GM12891 (cell line): ENCODE measurements at regions not wholly inside any gene's neighbourhood (a gene's known extent, or its start where the extent isn't known, plus 50 kb on each side); places are given as distances from the start of the nearest gene placed in this dataset.

Experiments
- PAX5 ChIP-seq: IDR thresholded peaks from 2 replicates; pipeline ENCODE4 v1.6.1; 2011; ENCODE audit warnings: low read length, moderate library complexity, mild to moderate bottlenecking; ENCODE audit not compliant: insufficient read depth, severe bottlenecking
- POLR2A ChIP-seq: IDR thresholded peaks from 2 replicates; pipeline ENCODE4 v1.6.1; 2011; ENCODE audit warnings: low read depth, low read length, control low read depth
- POLR2AphosphoS5 ChIP-seq: IDR thresholded peaks from 2 replicates; pipeline ENCODE4 v1.6.1; 2011; ENCODE audit warnings: low read depth, low read length, control low read depth
- POU2F2 ChIP-seq: IDR thresholded peaks from 2 replicates; pipeline ENCODE4 v1.6.1; 2011; ENCODE audit warnings: low read depth, mild to moderate bottlenecking, control low read depth, low read length, moderate library complexity
- SPI1 ChIP-seq: IDR thresholded peaks from 2 replicates; pipeline ENCODE4 v1.6.1; 2011; ENCODE audit warnings: low read depth, low read length, control low read depth
- TAF1 ChIP-seq: IDR thresholded peaks from 2 replicates; pipeline ENCODE4 v1.6.1; 2011; ENCODE audit warnings: low read depth, low read length, control low read depth

- TF ChIP-seq POLR2A (no peak), TAF1 (no peak), SPI1 (no peak), POU2F2 (no peak), POLR2AphosphoS5 (no peak), PAX5 (no peak)
These were observed 52.0 kb upstream of the CCDC160 start for GRCh38 chrX:134184936-134185335.
